Effector memory CD4-positive, alpha-beta T cell (primary cell): ENCODE measurements at regions not wholly inside any gene's neighbourhood (a gene's known extent, or its start where the extent isn't known, plus 50 kb on each side); places are given as distances from the start of the nearest gene placed in this dataset.

ENCODE experiments used
- DNase-seq, 3 donors: peaks; one replicate each; pipeline ENCODE4 v3.0.0-alpha.2; 2020
- H3K27ac ChIP-seq: 2 replicates; pipeline ENCODE4 v1.7.0; 2013; ENCODE audit warnings: mild to moderate bottlenecking, low read length, moderate library complexity; ENCODE audit not compliant: insufficient read depth, poor library complexity, severe bottlenecking
- H3K27me3 ChIP-seq: replicated peaks from 2 replicates; pipeline ENCODE4 v1.7.0; 2013; ENCODE audit warnings: mild to moderate bottlenecking, low read length; ENCODE audit not compliant: insufficient read depth, control insufficient read depth, poor library complexity, severe bottlenecking
- H3K36me3 ChIP-seq: 2 replicates; pipeline ENCODE4 v1.7.0; 2013; ENCODE audit warnings: mild to moderate bottlenecking, low read length, moderate library complexity; ENCODE audit not compliant: control insufficient read depth, insufficient read depth
- H3K4me1 ChIP-seq: 2 replicates; pipeline ENCODE4 v1.7.0; 2013; ENCODE audit warnings: low read length, mild to moderate bottlenecking; ENCODE audit not compliant: control insufficient read depth, insufficient read depth, poor library complexity, severe bottlenecking
- H3K4me3 ChIP-seq: 2 replicates; pipeline ENCODE4 v1.7.0; 2013; ENCODE audit warnings: low read length, low read depth, mild to moderate bottlenecking; ENCODE audit not compliant: insufficient read depth, poor library complexity, severe bottlenecking
- H3K9me3 ChIP-seq: 2 replicates; pipeline ENCODE4 v1.7.0; 2013; ENCODE audit warnings: mild to moderate bottlenecking, low read length, moderate library complexity; ENCODE audit not compliant: control insufficient read depth

- Histone ChIP-seq H3K27ac (no peak overlapping the region), H3K4me3 (no peak overlapping the region), H3K4me1 (no peaks in the 10 kb centered on the region), H3K36me3 (no peaks in the 10 kb centered on the region), H3K9me3 (no peaks in the 10 kb centered on the region), H3K27me3 (no peaks in the 10 kb centered on the region)
- DNase-seq = no peak
These were observed 170.7 kb upstream of the PPP2R2D start for GRCh38 chr10:131729938-131730660.

- Histone ChIP-seq H3K9me3 (no peaks in the 10 kb centered on the region), H3K4me1 (no peaks in the 10 kb centered on the region), H3K4me3 (no peak overlapping the region), H3K27ac (no peak overlapping the region), H3K36me3 (no peaks in the 10 kb centered on the region), H3K27me3 (no peaks in the 10 kb centered on the region)
- DNase-seq = no peak
These were observed 169.9 kb upstream of the PPP2R2D start for GRCh38 chr10:131730771-131731497.

- DNase-seq = no peak
- Histone ChIP-seq H3K27me3 (no peaks in the 10 kb centered on the region), H3K4me1 (no peaks in the 10 kb centered on the region), H3K9me3 (no peaks in the 10 kb centered on the region), H3K4me3 (no peak overlapping the region), H3K27ac (no peak overlapping the region), H3K36me3 (no peaks in the 10 kb centered on the region)
These were observed 168.8 kb upstream of the PPP2R2D start for GRCh38 chr10:131731780-131732630.

- Histone ChIP-seq H3K27ac (no peak overlapping the region), H3K4me3 (no peak overlapping the region), H3K36me3 (no peaks in the 10 kb centered on the region), H3K27me3 (no peaks in the 10 kb centered on the region), H3K4me1 (no peaks in the 10 kb centered on the region), H3K9me3 (no peaks in the 10 kb centered on the region)
- DNase-seq = no peak
These were observed 168.1 kb upstream of the PPP2R2D start for GRCh38 chr10:131732631-131733127.

GRCh38 chr10:131733596-131733995, 167.2 kb upstream of the PPP2R2D start:
- Histone ChIP-seq H3K36me3 (no peaks in the 10 kb centered on the region), H3K27me3 (no peaks in the 10 kb centered on the region), H3K4me1 (no peaks in the 10 kb centered on the region), H3K4me3 (no peak overlapping the region), H3K9me3 (no peaks in the 10 kb centered on the region), H3K27ac (no peak overlapping the region)
- DNase-seq = no peak

GRCh38 chr10:131735577-131735976, 165.2 kb upstream of the PPP2R2D start:
- no peaks in the 10 kb centered on the region for H3K27me3 ChIP-seq
- no peak for DNase-seq
- H3K9me3 ChIP-seq = no peaks in the 10 kb centered on the region
- H3K4me3 ChIP-seq = no peak overlapping the region
- no peaks in the 10 kb centered on the region for H3K4me1 ChIP-seq
- no peaks in the 10 kb centered on the region for H3K36me3 ChIP-seq
- no peak overlapping the region for H3K27ac ChIP-seq

- DNase-seq = no peak
- Histone ChIP-seq H3K4me3 (no peak overlapping the region), H3K9me3 (no peaks in the 10 kb centered on the region), H3K36me3 (no peaks in the 10 kb centered on the region), H3K27ac (no peak overlapping the region), H3K4me1 (no peaks in the 10 kb centered on the region), H3K27me3 (no peaks in the 10 kb centered on the region)
These were observed 164.4 kb upstream of the PPP2R2D start for GRCh38 chr10:131736321-131736980.

GRCh38 chr10:131737543-131738395, 163.0 kb upstream of the PPP2R2D start:
- H3K4me1 ChIP-seq = no peaks in the 10 kb centered on the region
- no peak for DNase-seq
- H3K4me3 ChIP-seq = no peak overlapping the region
- H3K9me3 ChIP-seq = no peaks in the 10 kb centered on the region
- no peaks in the 10 kb centered on the region for H3K27me3 ChIP-seq
- no peaks in the 10 kb centered on the region for H3K36me3 ChIP-seq
- no peak overlapping the region for H3K27ac ChIP-seq

- no peak overlapping the region for H3K4me3 ChIP-seq
These were observed 162.4 kb upstream of the PPP2R2D start for GRCh38 chr10:131738396-131738735.

More at GRCh38 chr10:131738396-131738735, 162.4 kb upstream of the PPP2R2D start:
- Histone ChIP-seq H3K4me1 (no peaks in the 10 kb centered on the region), H3K27ac (no peak overlapping the region), H3K36me3 (no peaks in the 10 kb centered on the region), H3K9me3 (no peaks in the 10 kb centered on the region), H3K27me3 (peaks cover 4% of the 10 kb centered on the region)
- DNase-seq = no peak
